Naive B cell (primary cell): ENCODE measurements at regions not wholly inside any gene's neighbourhood (a gene's known extent, or its start where the extent isn't known, plus 50 kb on each side); places are given as distances from the start of the nearest gene placed in this dataset.

ENCODE experiments used
- ATAC-seq, 2 donors: fragments of 150-1000 bp; cut with Tn5 transposase; 2 replicates each; pipeline ENCODE4 v1.10.0; 2021; ENCODE audit warnings: low read depth in 2 of 2, mild to moderate bottlenecking in 2 of 2, moderate library complexity in 2 of 2
- DNase-seq: peaks from one replicate; pipeline ENCODE4 v3.0.0; 2022
- H3K27ac Mint-ChIP-seq, 6 donors: one replicate each; pipeline ENCODE4 v1.8.0; 2020 to 2022; ENCODE audit warnings: mild to moderate bottlenecking in 6 of 6, mixed read lengths in 6 of 6, moderate library complexity in 5 of 6, inconsistent platforms in 2 of 6
- H3K27me3 Mint-ChIP-seq, 3 donors: one replicate each; pipeline ENCODE4 v1.8.0; 2021 to 2022; ENCODE audit warnings: mixed read lengths in 3 of 3, mild to moderate bottlenecking in 1 of 3
- H3K36me3 Mint-ChIP-seq, 2 donors: one replicate each; pipeline ENCODE4 v1.8.0; 2020 to 2022; ENCODE audit warnings: mixed read lengths in 2 of 2, inconsistent platforms in 1 of 2, mild to moderate bottlenecking in 1 of 2
- H3K4me1 Mint-ChIP-seq, 3 donors: one replicate each; pipeline ENCODE4 v1.8.0; 2020 to 2022; ENCODE audit warnings: mixed read lengths in 3 of 3, inconsistent platforms in 1 of 3, mild to moderate bottlenecking in 1 of 3, moderate library complexity in 1 of 3
- H3K4me3 Mint-ChIP-seq, 8 donors: one replicate each; pipeline ENCODE4 v1.8.0; 2020 to 2022; ENCODE audit warnings: mild to moderate bottlenecking in 8 of 8, mixed read lengths in 8 of 8, moderate library complexity in 8 of 8, inconsistent platforms in 2 of 8
- H3K9me3 Mint-ChIP-seq, 7 donors: one replicate each; pipeline ENCODE4 v1.8.0; 2020 to 2022; ENCODE audit warnings: mixed read lengths in 7 of 7, mild to moderate bottlenecking in 5 of 7, inconsistent platforms in 2 of 7, moderate library complexity in 1 of 7

DNA sequence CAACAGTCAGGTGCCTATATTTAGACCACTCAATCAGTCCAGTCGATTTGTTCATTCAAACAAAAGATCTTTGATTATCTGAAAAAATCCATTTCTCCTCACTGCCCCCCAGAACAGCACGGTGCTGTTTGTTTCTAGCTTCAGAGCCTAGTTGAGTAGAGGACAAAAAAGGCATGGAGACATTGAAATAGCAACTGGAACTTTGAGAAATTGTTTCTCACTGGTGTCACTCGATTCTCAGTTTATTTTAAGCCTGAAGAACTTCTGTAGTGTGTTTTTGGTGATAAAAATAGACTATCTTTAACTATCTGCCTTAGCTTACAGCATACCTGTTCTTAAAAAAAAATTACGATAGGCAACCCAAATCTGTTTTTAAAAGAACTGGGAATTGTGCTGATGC is 67.1 kb downstream of the ARHGAP35 start:
- H3K27ac Mint-ChIP-seq, result peak overlapping the region in 1 of 6 donors; percentile 64
- H3K27me3 Mint-ChIP-seq, result no peaks in the 10 kb centered on the region
- H3K36me3 Mint-ChIP-seq, result no peaks in the 10 kb centered on the region
- no peak for ATAC-seq
- H3K9me3 Mint-ChIP-seq, result no peaks in the 10 kb centered on the region
- no peak overlapping the region for H3K4me3 Mint-ChIP-seq
- no peak for DNase-seq
- peaks cover 30 to 44% (median 39%) of the 10 kb centered on the region in 3 donors for H3K4me1 Mint-ChIP-seq

DNA sequence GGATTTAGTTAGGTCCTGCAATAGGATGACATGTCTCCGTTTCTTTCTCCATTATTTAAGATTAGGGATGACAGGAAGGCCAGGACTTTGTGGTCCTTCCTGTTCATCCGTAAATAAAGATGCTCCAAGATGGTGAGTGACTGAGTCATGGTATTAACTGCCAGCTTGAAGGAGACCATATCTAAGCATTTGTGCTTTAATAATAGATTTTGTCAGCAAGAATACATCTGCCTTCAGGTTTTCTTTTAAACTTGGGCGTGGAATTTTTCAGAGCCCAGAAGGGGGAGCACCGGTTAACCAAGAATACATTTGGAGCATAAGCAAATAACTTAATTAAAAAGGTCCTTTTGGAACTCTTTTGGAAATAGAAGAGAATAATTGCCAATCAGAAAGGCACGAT is 68.2 kb downstream of the ARHGAP35 start:
- H3K36me3 Mint-ChIP-seq, result no peaks in the 10 kb centered on the region
- no peak overlapping the region for H3K27ac Mint-ChIP-seq
- H3K9me3 Mint-ChIP-seq, result no peaks in the 10 kb centered on the region
- ATAC-seq, result no peak
- no peak overlapping the region for H3K4me3 Mint-ChIP-seq
- no peak for DNase-seq
- no peaks in the 10 kb centered on the region for H3K27me3 Mint-ChIP-seq
- H3K4me1 Mint-ChIP-seq, result peaks cover 34 to 49% (median 42%) of the 10 kb centered on the region in 3 donors

- no peak for ATAC-seq
- Mint-ChIP-seq H3K9me3 (no peaks in the 10 kb centered on the region), H3K36me3 (no peaks in the 10 kb centered on the region), H3K27me3 (no peaks in the 10 kb centered on the region), H3K4me1 (peaks cover 32 to 47% (median 41%) of the 10 kb centered on the region in 3 donors), H3K27ac (peak overlapping the region in 1 of 6 donors; percentile 9), H3K4me3 (no peak overlapping the region)
- DNase-seq, result no peak
These were observed 70.4 kb downstream of the ARHGAP35 start for GRCh38 chr19:46931202-46931601.

GRCh38 chr19:46932346-46932745 is 71.5 kb downstream of the ARHGAP35 start:
- Mint-ChIP-seq H3K4me3 (no peak overlapping the region), H3K36me3 (no peaks in the 10 kb centered on the region), H3K27ac (peak overlapping the region in 1 of 6 donors; percentile 7), H3K9me3 (no peaks in the 10 kb centered on the region), H3K27me3 (no peaks in the 10 kb centered on the region), H3K4me1 (peaks cover 24 to 37% (median 36%) of the 10 kb centered on the region in 3 donors)
- ATAC-seq, result no peak
- DNase-seq, result no peak

GRCh38 chr19:46935066-46935663 is 74.4 kb downstream of the ARHGAP35 start:
- ATAC-seq (no peak), DNase-seq (no peak)
- H3K36me3 Mint-ChIP-seq, result peaks cover 4 to 7% of the 10 kb centered on the region in 2 donors
- H3K4me3 Mint-ChIP-seq, result peak overlapping the region in 1 of 8 donors; percentile 0
- H3K27me3 Mint-ChIP-seq, result no peaks in the 10 kb centered on the region
- peaks cover 24 to 31% (median 31%) of the 10 kb centered on the region in 3 donors for H3K4me1 Mint-ChIP-seq
- peak overlapping the region in 4 of 6 donors; percentile 55 to 87 (median 62) for H3K27ac Mint-ChIP-seq
- no peaks in the 10 kb centered on the region for H3K9me3 Mint-ChIP-seq

GRCh38 chr19:46943150-46943946 is 76.3 kb upstream of the NPAS1 start:
- DNase-seq (no peak), ATAC-seq (no peak)
- Mint-ChIP-seq H3K4me1 (peaks cover 0 to 9% (median 0%) of the 10 kb centered on the region in 3 donors), H3K4me3 (peak overlapping the region in 1 of 8 donors; percentile 42), H3K36me3 (peaks cover 12 to 18% of the 10 kb centered on the region in 2 donors), H3K9me3 (no peaks in the 10 kb centered on the region), H3K27me3 (no peaks in the 10 kb centered on the region), H3K27ac (no peak overlapping the region)

GRCh38 chr19:46944123-46944748 is 75.4 kb upstream of the NPAS1 start:
- Mint-ChIP-seq H3K4me3 (no peak overlapping the region), H3K27me3 (no peaks in the 10 kb centered on the region), H3K27ac (peak overlapping the region in 1 of 6 donors; percentile 37), H3K4me1 (peaks cover 0 to 9% (median 0%) of the 10 kb centered on the region in 3 donors), H3K36me3 (peaks cover 12 to 17% of the 10 kb centered on the region in 2 donors), H3K9me3 (no peaks in the 10 kb centered on the region)
- ATAC-seq (no peak), DNase-seq (no peak)

GRCh38 chr19:46944918-46945628 is 74.6 kb upstream of the NPAS1 start:
- no peak for ATAC-seq
- DNase-seq, result no peak
- peaks cover 0 to 10% (median 3%) of the 10 kb centered on the region in 3 donors for H3K4me1 Mint-ChIP-seq
- H3K4me3 Mint-ChIP-seq, result no peak overlapping the region
- peaks cover 12 to 17% of the 10 kb centered on the region in 2 donors for H3K36me3 Mint-ChIP-seq
- H3K9me3 Mint-ChIP-seq, result no peaks in the 10 kb centered on the region
- H3K27ac Mint-ChIP-seq, result peak overlapping the region in 1 of 6 donors; percentile 15
- no peaks in the 10 kb centered on the region for H3K27me3 Mint-ChIP-seq

GRCh38 chr19:46945694-46946489 is 73.7 kb upstream of the NPAS1 start:
- H3K4me3 Mint-ChIP-seq, result no peak overlapping the region
- ATAC-seq (no peak), DNase-seq (no peak)
- H3K36me3 Mint-ChIP-seq, result peaks cover 8 to 12% of the 10 kb centered on the region in 2 donors
- H3K27me3 Mint-ChIP-seq, result no peaks in the 10 kb centered on the region
- H3K27ac Mint-ChIP-seq, result peak overlapping the region in 2 of 6 donors; percentile 20 to 71
- no peaks in the 10 kb centered on the region for H3K9me3 Mint-ChIP-seq
- H3K4me1 Mint-ChIP-seq, result peaks cover 0 to 10% (median 9%) of the 10 kb centered on the region in 3 donors

GRCh38 chr19:46946611-46947238 is 72.9 kb upstream of the NPAS1 start:
- H3K9me3 Mint-ChIP-seq, result no peaks in the 10 kb centered on the region
- H3K36me3 Mint-ChIP-seq, result peaks cover 4 to 8% of the 10 kb centered on the region in 2 donors
- H3K27ac Mint-ChIP-seq, result peak overlapping the region in 2 of 6 donors; percentile 36 to 87
- H3K4me3 Mint-ChIP-seq, result no peak overlapping the region
- peaks cover 3 to 14% (median 9%) of the 10 kb centered on the region in 3 donors for H3K4me1 Mint-ChIP-seq
- no peaks in the 10 kb centered on the region for H3K27me3 Mint-ChIP-seq
- DNase-seq (no peak), ATAC-seq (no peak)

DNA sequence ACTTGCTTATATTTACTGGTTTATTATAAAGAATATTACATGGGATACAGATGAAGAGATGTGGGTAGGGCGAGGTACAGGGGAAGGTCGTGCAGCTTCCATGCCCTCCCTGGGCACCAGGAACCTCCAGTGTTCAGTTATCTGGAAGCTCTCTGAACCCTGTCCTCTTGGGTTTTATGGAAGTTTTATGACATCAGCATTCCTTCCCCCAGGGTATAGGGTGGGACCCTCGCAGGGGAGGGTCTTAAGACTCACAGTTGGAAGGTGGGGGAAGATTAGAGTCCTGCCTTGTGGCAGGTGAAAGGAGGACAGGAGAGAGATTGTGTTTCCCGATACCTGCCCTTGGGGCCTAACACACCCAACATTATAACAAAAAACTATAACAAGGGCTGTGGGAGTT is 71.8 kb upstream of the NPAS1 start:
- peaks cover 5 to 8% of the 10 kb centered on the region in 2 donors for H3K36me3 Mint-ChIP-seq
- H3K27me3 Mint-ChIP-seq, result no peaks in the 10 kb centered on the region
- DNase-seq, result no peak
- peak overlapping the region in 1 of 6 donors; percentile 10 for H3K27ac Mint-ChIP-seq
- peaks cover 4 to 15% (median 14%) of the 10 kb centered on the region in 3 donors for H3K4me1 Mint-ChIP-seq
- no peak for ATAC-seq
- H3K9me3 Mint-ChIP-seq, result no peaks in the 10 kb centered on the region
- no peak overlapping the region for H3K4me3 Mint-ChIP-seq

DNA sequence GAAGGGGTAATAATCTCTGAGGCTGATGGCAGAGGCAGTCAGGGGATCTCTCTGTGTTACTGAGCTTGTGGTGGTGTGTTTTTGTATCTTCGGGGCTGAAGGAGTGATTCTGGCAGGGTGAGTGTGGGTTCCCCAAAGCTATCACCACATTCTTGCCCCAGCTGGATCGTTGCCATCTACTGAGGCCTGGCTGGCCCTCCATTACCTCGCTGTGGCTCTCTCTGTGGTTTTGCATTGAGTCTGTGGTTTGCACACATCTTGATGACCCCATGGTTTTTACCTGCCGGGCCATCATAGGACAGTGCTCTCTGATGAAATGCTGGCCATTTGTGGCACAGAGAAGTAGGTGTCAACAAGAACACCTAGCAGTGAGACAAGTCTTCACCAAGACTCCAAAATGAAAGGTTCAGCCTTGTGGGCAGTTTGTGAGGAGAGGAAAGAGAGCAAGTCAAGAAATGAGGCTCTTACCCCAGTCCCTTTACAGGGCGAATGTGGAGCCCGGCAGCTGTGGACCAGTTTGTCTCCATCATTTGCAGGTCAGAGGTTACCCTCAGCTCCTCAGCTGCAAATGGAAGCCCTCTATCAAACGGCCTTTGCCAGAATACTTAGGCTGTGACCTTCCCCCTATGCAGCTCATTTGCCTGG is 69.0 kb upstream of the NPAS1 start:
- DNase-seq (no peak), ATAC-seq (no peak)
- peaks cover 32 to 42% (median 33%) of the 10 kb centered on the region in 3 donors for H3K4me1 Mint-ChIP-seq
- no peaks in the 10 kb centered on the region for H3K9me3 Mint-ChIP-seq
- no peaks in the 10 kb centered on the region for H3K27me3 Mint-ChIP-seq
- peaks cover 0 to 10% of the 10 kb centered on the region in 2 donors for H3K36me3 Mint-ChIP-seq
- peak overlapping the region in 1 of 6 donors; percentile 54 for H3K27ac Mint-ChIP-seq
- H3K4me3 Mint-ChIP-seq, result no peak overlapping the region
